NCI-H460 (cell line): ENCODE measurements at regions not wholly inside any gene's neighbourhood (a gene's known extent, or its start where the extent isn't known, plus 50 kb on each side); places are given as distances from the start of the nearest gene placed in this dataset.

ENCODE experiments used
- DNase-seq: peaks from one replicate; pipeline ENCODE4 v3.0.0-alpha.2; 2016; ENCODE audit warnings: low read depth; ENCODE audit errors: extremely low read depth

- DNase-seq = no peak
Observed at GRCh38 chr9:107667231-107668070, 177.9 kb upstream of the KLF4 start.

- DNase-seq = no peak
Observed at GRCh38 chr9:107665057-107665456, 175.5 kb upstream of the KLF4 start.

GRCh38 chr9:107660976-107661375 is 171.4 kb upstream of the KLF4 start:
- DNase-seq = no peak

- no peak for DNase-seq
Observed at GRCh38 chr9:107653263-107653821, 163.8 kb upstream of the KLF4 start.

GRCh38 chr9:107650995-107651394 is 161.4 kb upstream of the KLF4 start:
- no peak for DNase-seq

GRCh38 chr9:107650321-107650720 is 160.8 kb upstream of the KLF4 start:
- DNase-seq = no peak

GRCh38 chr9:107648153-107648715 is 158.7 kb upstream of the KLF4 start:
- DNase-seq = no peak

GRCh38 chr9:107647611-107648010 is 158.0 kb upstream of the KLF4 start:
- DNase-seq = no peak

- DNase-seq = no peak
Observed at GRCh38 chr9:107647141-107647540, 157.6 kb upstream of the KLF4 start.

GRCh38 chr9:107645464-107645833 is 155.9 kb upstream of the KLF4 start:
- DNase-seq = no peak

GRCh38 chr9:107644733-107645463 is 155.3 kb upstream of the KLF4 start:
- no peak for DNase-seq

- DNase-seq = no peak
Observed at GRCh38 chr9:107639426-107639825, 149.9 kb upstream of the KLF4 start.

- peak; percentile 82 for DNase-seq
Observed at GRCh38 chr9:107638521-107639310, 149.1 kb upstream of the KLF4 start.

- peak; percentile 97 for DNase-seq
Observed at GRCh38 chr9:107637421-107638420, 148.2 kb upstream of the KLF4 start.

- DNase-seq = peak; percentile 39
Observed at GRCh38 chr9:107636571-107637381, 147.2 kb upstream of the KLF4 start.

GRCh38 chr9:107635803-107636174 is 146.2 kb upstream of the KLF4 start:
- no peak for DNase-seq

- no peak for DNase-seq
Observed at GRCh38 chr9:107635101-107635802, 145.7 kb upstream of the KLF4 start.

- no peak for DNase-seq
Observed at GRCh38 chr9:107633406-107633805, 143.8 kb upstream of the KLF4 start.
